NCI-H2196 treated with DMSO at 0.1 percent for 48 hours (cell line): ENCODE measurements at regions not wholly inside any gene's neighbourhood (a gene's known extent, or its start where the extent isn't known, plus 50 kb on each side); places are given as distances from the start of the nearest gene placed in this dataset.

Source experiments
- DNase-seq: peaks from one replicate; lab custom pipeline; 2025; ENCODE audit not compliant: unreplicated experiment; lab: John Stamatoyannopoulos, UW

DNA sequence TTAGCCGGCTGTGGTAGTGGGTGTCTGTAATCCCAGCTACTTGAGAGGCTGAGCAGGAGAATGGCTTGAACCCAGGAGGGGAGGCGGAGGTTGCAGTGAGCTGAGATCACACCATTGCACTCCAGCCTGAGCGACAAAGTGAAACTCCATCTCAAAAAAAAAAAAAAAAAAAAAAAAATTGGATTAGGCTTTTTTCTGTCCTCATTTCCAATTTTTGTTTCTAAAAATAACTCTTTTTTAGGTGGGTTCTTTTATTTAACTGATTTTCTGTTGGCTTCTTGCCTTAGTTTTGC lies 863.7 kb downstream of the LRFN5 start:
- DNase-seq: no peak

DNA sequence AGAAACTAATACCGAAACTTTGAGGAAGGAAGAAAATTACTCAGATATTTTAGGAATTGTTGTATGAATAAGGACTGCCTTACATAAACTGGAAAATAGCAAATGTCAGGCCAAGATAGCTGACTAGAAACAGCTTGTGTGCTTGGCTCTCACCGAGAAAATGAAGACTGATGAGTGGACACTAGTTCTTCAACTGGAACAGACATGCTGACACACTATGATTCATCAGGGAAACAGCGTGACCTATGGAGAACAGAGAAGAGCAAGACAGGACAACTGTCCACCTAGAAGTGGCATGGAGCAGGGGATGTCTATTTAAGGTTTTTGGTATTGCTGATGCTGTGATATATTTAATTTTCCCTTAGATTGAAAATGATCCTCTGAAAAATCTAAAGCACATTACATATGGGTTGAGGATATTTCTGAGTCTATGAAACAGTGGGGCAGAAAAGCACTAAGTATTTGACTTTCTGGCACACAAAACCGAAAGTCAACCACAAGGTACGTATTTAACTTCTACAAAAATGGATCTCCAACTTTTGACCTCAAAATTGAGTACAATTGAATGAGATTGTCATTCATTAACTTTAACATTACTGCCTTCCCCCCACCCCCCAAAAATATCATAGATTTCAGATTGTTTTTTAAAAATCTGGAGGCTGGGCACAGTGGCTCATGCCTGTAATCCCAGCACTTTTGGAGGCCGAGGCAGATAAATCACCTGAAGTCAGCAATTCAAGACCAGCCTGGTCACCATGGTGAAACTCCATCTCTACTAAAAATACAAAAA lies 863.2 kb downstream of the LRFN5 start:
- no peak for DNase-seq

DNA sequence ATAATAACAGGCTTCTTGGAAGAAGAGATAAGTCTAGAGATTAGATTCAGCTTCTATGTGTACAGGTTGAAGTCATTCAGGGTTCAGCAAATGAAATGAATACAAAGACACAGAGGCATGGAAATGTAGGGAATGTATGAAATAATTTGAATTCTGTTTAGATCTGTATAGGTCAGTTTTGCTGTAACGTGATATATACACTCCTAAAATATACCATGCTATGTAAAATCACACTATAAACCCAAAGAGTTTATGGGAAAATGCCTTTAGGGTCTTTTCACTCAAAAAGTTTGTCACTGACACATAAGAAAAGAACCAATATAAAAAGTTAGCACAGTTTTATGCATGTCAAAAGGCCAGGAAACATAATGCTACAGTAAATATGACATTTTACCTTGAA lies 854.0 kb downstream of the LRFN5 start:
- DNase-seq: no peak

DNA sequence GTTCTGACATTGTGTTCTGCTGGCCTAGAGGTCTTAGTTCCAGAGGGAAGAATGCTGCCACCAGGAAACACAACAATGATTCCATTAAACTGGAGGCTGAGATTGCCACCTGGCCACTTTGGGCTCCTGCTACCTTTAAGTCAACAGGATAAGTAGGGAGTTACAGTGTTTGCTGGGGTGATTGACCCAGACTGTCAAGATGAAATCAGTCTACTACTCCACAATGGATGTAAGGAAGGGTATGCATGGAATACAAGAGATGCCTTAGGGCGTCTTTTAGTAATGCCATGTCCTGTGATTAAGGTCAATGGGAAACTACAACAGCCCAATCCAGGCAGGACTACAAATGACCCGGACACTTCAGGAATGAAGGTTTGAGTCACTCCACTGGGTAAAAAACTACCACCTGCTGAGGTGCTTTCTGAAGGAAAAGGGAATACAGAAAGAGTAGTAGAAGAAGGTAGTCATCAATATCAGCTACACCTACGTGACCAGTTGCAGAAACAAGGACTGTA lies 852.6 kb downstream of the LRFN5 start:
- no peak for DNase-seq

DNA sequence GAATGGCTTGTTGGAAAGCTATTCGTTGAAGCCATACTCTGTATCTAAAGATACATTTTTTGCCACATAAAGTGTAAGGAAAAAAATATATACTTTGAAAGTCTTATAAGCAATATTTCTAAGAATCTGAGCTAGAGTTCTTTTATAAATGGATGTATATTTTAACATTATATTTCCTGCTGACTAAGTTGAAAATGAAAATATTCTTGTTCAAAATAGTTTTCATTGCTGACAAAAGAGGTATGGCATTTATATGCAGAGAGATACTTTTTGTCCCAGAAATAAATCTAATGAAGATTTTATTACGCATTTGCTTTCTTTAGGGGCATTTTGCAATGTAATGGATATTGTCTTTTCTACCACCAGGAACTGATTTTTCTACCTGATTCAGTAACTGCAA lies 834.9 kb downstream of the LRFN5 start:
- DNase-seq: no peak

DNA sequence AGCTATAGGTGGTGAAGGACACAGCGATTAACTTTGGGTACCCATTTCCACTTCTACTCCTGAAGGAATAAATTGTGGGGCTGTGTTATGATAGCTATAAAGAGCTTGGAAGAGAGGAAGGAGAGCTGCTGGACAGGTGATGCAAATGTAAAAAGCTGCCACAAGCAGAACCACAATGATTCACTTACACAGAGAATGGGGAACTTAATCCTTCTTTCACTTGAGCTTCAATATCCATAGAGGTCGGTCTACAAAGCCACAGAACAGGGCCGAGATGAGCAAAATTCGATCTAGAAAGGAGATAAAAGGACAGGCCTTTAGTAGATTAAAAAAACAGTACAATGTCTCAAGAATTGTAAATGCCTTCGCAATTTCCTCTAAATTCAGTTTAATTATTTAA lies 831.1 kb downstream of the LRFN5 start:
- DNase-seq: no peak

DNA sequence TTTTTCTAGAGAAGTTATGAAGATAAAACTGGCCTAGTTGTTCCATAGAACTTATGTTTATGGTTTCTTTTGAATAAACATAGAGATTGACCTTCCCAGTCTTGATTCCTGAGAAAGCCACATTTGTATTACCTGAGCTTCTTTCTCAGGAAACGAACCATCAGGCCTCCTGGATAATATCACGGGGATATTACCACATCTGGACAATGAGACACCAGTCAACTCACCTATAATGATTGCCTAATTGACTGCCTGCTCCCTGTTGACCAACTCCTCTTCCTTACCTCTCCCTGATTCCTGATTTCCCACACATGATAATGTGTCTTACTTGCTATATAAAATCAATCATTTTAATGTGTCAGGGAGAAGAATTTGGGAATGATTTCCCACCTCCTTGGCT lies 822.7 kb downstream of the LRFN5 start:
- DNase-seq: no peak

DNA sequence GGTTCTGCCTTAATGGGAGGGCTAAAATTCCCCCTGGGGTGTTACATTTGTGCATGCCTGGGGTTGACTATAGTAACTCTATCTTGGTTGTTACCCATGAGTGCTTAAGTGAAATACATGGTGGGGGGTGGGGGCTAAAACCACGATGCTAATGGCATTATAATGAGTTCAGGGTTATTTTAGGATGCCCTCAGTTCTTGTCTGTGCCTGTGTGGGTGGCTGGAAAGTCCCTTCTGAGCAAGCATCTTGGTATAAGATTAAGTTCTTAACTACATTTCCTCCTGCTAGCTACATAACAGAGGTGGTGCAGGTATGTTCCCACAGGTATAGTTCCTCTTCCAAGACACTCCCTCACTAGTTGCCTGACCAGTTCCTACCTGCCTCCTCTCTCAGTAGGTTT lies 822.3 kb downstream of the LRFN5 start:
- DNase-seq: no peak

DNA sequence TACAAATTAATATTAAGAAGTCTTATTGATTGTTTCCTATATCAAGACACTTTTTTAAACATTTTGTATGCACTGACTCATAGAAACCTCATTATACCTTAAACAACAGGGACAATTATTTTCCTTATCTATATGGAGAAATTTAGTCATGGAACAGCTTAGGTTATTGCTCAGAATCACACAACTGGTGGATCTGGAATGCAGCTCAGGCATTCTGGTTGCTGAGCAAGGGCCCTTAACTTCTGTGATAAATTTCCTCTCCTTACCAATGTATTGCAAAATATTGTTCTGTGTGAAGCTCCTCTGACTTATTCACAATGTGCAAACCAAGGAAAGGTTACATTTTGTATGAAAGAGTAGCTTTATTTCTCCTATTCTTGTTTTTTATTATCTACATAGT lies 817.8 kb downstream of the LRFN5 start:
- no peak for DNase-seq

DNA sequence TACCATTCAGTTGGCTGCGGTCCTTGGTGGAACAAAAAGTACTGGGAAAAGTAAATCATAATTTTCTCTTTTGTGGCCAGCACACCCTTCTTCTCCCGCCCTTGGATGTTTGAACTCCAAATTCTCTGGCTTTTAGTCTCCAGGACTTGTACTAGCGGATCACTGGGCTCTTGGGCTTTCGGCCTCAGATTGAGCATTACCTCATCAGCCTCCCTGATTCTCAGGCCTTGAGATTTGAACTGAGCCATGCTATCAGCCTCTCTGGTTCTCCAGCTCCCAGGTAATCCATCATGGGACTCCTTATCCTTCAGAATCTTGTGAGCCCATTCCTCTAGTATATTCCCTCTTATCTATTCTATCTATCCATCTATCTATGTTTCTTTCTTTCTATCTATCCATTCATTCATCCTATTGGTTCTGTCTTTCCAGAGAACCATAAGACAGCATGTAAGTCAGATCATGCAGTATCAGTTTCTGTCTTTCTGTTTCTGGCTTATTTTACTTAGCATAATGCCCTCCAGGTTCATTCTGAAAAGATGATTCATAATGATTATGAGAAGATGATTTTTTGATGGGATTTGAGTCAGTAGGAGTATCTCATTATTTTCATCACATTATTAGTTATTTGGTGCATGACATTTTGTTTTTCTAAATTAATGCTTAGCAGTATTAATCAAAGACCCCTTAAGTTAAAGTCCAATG lies 814.9 kb downstream of the LRFN5 start:
- DNase-seq: no peak

DNA sequence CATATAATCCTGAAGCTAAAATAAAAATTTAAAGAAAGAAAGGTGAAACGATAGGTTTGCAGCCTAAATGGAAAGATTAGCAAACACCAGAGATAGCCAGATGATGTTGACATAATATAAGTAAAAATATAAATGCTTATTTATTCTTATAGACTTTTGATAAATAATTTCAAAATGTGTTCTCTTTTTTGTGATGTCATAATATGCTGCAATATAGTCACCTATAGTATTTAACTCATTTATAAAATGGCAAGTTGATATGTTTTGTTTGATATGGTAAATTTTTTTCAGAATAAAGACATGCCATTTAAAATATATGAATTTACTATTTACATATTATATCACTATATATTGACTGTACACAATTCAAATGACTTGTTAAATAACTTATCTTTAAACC lies 813.4 kb downstream of the LRFN5 start:
- DNase-seq: no peak

DNA sequence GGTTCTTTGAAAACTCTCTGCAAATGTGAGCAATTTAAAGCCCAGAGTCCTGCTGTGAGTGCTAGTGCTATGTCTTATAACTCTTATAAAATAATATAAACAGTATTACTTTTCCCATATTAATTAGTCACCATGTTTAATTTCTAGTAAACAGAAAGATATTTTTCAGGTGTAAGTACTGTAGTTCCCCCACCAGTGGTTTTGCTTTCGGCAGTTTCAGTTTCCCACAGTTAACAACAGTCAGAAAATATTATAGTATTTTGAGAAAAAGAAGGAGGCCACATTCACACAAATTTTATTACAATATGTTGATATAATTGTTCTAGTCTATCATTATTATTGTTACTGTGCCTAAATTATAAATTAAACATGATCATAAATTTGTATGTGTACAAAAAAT lies 800.5 kb downstream of the LRFN5 start:
- DNase-seq: no peak

DNA sequence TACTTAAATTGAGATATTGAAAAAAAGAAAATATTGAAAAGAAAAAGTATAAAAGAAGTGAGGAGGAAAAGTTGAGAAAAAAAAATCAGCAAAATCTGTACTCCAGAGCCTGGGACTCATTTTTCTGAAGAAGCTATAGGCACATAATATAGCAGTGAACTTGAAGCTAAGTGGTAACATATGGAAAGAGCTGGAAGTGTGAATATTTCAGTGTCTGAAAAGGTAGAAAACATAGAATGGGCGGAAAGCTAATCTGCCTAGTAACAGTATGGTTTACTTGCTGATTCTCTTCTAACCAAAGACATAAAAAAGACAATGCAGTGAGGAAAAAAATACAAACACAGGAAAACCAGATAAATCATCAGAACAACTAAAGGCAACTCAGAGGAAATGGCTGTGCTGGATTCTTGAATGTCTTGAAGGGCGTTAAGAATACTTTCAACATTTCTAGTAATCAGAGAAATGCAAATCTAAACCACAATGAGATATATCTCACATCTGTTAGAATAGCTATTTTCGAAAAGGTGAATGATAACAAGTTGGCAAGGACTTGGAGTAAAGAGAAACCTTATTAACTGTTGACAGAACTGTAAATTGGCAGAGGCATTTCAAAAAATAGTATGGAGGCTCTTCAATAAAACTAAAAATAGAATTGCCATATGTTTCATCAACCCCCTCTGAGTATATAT lies 784.6 kb downstream of the LRFN5 start:
- DNase-seq: no peak

DNA sequence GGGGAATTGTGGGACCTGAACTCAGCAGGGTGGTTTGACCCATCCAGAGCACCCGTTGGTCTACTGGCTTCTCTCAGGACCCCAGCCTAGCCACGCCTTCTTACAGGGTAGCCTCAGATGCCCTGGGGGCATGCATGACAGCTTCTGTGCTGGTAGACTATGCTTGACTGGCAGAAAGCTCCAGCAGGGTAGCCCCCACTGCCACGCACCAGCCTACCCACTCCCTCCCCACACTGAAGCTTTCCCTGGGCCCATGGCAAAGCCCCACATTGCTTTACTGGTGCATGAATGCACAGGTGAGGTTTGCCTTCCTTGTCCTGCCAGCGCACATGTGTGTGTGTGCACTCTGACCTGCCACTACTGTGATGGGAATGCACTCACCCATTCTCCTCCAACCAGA lies 772.2 kb downstream of the LRFN5 start:
- no peak for DNase-seq

DNA sequence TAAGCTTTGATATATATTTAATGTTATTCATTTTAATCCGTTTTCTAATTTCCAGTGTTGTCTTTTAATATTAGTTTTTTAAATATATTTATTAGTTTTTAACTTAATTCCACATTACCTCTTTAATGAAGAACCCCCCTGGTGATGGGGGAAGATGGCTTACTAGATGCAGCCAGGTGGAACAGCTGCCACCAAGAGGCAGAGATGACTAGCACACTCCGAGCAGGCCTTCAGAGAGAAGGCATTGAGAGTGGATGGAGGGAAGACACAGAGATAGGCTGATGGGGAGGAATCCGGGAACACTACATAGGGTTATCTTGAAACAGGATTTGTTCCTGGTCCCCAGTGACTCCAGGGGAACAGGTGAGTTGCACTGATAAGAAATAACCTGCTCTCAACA lies 771.6 kb downstream of the LRFN5 start:
- no peak for DNase-seq

DNA sequence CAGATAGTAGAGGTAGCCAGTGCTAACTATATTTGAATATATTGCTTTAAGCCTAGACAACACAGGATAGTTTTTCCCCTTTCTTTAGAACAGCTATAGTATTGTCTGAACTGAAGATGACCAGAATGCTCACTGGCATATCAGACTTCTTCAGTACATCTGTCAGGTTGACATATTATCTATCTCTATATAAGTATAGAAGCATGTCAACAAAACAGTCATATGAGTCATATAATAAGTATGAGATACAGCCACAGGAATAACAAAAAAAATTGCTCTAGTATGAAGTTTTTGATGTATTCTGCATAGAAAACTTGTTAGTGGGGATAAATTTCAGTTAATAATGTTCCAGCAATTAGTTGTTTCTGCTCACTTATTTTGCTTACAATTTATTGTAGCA lies 767.7 kb downstream of the LRFN5 start:
- DNase-seq: no peak

DNA sequence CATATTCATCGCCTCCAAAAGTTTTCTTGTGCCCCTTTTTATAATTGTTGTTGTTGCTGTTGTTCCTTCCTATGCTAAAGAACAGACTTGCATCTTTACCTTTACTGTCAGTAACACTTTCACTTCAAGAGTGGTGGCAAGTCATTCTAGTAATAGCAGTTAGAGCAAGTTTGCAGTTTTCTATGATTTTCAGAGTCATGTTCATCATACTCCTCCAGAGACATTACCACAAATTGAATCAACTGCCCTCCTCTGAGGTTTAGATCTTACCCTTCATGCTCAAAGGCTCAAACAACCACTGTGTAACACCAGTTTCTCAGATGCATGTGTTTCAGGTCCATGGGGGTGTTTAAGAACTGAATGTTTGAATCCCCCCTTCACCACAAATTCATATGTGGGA lies 763.4 kb downstream of the LRFN5 start:
- DNase-seq: no peak

DNA sequence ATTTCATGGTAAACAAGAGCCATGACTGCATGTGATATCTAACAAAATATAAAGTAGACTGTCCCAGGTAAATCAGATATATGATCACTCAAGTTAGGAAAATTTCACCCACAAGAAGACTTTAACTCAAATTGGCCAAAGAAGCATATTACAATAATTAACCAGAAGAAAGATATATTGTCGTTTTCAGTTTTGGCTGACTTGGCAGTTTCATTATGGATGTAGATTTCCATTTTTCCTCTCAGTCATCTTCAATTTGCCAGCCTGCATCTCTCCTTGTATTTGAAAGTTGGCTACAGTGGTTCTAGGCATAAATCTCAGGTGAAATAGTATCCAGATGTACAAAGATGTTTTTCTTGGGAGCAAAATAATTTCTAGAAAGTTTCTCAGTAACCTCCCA lies 761.6 kb downstream of the LRFN5 start:
- no peak for DNase-seq

DNA sequence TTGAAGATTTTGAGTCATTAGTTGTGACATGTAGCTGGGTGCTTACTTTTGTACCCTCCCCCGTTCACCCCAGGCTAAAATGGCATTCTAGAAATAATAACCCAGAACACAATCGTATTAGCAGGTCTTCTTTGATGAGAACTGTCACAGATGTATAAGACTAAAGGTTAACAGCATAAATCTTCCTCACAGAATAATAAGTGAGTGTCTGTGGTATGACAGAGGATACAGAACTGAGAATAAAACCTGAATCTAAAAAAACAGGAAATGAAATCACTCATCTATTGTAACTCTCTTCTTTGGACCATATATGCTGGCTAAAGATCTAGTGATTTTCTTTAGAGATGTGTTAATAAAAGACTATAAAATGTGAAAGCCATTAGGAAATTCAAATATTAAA lies 746.6 kb downstream of the LRFN5 start:
- no peak for DNase-seq

DNA sequence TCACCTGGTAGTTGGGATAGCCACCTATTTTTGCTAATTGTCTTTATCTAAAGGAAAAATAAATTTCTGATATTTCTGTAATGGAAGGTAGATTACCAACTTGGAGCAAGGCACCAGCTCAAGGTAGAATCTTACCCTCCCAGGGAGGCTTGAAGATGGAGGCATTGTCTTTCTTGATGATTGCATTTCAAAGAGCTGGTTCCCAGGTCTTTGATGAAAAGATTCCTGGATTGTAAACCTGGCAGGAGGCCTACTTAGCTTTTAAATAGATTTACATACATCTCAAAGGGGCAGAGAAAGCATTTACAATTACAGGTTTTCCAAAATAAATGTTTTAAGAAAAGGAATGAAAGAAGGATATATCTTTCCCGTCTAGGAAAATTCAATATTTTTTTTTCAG lies 729.2 kb downstream of the LRFN5 start:
- DNase-seq: no peak

DNA sequence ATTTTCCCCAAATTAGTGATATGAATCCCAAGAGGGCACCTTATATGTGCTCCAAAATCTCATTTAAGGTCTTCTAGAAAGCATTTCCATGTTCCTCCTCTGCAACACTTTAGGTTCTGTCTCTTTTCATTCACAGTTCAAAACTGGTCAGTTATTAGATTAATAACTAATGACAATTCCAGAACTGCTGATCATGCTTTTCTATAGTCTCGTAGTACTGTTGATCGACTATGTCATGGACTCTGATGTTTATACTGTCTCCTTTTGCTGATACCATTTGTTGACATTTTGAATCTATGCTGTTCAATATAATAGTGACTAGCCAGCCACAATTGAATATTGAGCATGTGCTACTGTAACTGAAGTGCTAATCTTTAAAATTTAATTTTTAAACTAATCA lies 728.3 kb downstream of the LRFN5 start:
- DNase-seq: no peak

DNA sequence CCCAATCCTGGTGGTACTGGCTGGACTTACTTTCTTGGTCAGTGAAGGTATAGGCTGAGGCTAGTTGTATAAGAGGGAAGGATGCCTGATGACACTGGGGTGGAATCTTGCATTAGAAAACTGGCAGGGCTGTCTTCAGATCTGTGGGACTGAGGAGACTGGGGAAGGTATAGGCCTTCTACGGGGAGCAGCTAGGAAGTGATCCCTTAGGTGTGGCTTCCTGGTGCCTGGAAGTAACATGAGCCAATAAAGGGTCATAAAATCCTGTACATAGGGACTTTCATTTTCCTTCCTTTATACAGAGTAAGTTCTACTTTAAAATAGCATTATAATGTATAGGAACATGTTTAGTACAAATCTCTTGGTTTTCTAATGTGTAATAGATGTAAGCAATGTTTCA lies 716.8 kb downstream of the LRFN5 start:
- DNase-seq: no peak
